ENCODE measurements at regions not wholly inside any gene's neighbourhood (a gene's known extent, or its start where the extent isn't known, plus 50 kb on each side); places are given as distances from the start of the nearest gene placed in this dataset.
A peak's percentile ranks its signal among the peaks of the same experiment; 100 is the strongest.

DNA sequence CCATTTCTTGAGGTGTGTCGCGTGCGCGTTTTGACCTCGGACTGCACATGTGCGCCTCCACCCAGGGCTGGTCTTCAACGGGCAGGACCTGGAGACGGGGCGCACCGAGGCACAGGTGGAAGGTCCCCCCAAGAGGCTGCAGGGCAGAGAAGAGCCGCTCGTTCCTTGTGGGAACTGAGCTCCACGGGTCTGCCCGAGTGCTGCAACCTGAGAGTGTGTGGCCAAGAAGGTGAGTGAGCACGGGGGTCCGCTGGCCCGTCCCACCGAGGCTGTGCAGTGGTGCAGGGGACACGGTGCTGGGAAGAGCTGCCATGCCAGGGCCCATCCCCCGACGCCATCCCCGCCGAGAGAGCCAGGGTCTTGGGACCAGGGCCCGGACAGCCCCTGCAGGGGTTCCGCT lies 268.3 kb downstream of the GALR1 start:
- DNase-seq (ENCODE audit: low read depth), result no peak

DNA sequence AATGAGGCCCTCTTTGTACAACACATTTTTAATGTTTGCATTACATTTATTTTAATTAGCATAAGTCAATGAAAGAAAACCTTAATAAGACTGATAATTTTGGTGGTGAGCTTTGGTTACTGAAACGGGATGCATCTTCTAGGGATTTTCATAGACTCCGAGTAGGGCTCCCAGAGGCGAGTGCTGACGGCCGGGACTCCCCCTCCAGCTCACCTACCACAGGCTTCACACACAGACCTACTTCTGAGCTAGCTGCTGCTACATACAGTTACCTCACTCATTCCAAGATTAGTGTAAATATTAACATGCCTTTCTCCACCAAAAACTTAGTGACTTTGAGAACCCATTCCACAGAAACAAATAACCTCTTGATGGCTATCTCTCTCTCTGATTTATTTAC lies 271.1 kb downstream of the GALR1 start:
- no peak for DNase-seq (ENCODE audit: low read depth)

DNA sequence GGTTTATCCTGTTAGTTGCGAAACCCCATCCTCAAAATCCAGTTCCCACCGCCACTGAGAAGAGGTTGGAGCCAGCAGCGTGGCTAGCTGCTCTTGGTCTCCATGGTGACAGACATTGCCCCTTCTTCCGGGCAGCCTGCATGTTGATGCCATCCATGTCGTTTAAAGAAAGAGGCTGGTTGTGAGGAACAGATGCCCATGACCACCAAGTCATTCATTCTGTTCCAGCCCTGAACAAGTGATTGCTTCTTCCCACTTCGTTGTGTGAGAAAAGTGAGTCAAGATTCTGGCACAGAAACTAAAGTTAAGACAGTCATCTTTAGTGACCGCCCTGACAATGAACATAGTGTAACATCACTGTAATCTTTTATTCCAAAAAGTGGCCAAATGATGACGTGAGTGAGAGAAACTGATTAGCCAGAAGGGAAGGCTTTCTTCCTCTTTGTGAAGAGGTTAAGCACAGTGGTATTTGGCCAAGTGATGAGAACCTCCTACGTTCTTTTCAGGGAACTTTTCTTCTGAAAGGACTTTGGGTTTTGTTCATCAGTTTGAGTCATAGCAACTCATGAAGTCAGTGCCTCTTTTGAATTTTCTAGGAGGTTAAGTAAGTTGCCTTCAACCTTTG lies 272.5 kb downstream of the GALR1 start:
- DNase-seq (ENCODE audit: low read depth), result no peak

DNA sequence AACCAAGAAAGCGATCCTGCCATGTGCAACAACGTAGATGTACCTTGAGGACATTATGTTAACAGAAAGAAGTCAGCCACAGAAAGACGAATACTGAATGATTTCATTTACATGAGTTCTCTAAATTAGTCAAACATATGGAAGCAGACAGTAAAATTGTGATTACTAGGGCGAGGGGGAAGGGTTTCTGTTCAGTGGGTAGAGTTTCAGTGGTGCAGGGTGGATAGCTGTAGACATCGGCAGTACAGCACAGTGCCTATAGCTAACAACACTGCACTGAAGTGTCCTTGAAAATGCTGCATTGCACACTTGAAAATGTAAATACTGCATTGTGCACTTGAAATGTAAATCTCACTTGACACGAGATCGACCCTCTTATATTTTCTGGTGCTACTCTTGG lies 275.3 kb downstream of the GALR1 start:
- DNase-seq (ENCODE audit: low read depth), result no peak

DNA sequence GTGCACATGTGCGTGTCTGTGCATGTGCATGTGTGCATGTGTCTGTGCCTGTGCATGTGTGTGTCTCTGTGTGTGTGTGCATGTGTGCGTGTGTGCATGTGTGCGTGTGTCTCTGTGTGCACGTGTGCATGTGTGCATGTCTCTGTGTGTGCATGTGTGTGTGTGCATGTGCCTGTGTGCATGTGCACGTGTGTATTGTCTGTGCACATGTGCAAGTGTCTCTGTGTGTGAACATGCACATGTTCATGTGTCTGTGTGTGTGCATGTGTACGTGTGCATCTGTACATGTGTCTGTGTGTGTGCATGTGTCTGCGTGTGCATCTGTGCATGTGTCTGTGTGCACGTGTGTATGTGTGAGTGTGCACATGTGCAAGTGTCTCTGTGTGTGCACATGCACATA lies 277.3 kb downstream of the GALR1 start:
- DNase-seq (ENCODE audit: low read depth), result no peak

DNA sequence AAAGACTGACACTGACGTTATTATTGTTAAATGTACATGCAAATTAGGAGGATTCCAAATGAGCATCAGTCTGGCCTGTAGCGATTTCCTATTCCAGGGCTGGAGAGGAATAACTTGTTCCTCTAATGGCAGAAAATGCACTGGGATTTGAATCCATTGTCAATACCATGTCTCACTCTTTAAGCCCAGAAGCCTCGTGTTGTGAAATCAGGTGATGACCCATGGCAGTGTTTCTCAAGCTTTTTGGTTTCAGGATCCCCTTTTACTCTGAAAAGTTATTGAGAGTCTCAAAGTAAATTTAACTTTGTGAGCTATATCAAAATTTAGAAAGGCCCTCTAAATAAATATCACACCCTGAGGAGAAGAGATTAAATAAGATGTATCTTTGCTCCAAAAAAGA lies 279.2 kb downstream of the GALR1 start:
- no peak for DNase-seq (ENCODE audit: low read depth)

DNA sequence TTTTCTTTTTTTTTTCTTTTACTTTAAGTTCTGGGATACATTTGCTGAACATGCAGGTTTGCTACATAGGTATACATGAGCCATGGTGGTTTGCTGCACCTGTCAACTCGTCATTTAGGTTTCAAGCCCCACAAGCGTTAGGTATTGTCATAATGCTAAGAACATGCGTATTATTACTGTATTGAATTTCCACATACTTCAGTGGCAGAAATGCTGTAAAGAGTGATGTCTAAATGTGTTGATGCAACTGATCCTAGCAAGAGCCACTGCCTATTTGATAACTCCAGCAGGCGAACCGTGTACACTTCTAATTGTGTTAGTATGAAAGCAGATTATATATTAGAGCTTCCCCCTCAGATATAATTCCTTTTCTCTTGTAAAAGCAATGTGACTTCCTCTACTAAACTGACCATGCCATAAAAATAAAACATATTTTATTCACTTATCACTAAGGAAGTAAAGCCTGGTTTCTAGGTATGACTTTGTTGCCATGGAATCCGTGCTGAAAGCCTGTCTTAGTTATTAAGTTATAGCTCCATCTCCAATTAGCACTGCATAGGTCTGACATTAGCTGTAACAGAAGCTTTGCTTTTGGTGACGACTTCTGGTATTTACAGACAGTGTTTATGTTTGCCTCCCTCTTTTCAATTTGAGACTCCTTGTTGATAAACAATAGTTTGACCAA lies 280.0 kb downstream of the GALR1 start:
- no peak for DNase-seq (ENCODE audit: low read depth)

DNA sequence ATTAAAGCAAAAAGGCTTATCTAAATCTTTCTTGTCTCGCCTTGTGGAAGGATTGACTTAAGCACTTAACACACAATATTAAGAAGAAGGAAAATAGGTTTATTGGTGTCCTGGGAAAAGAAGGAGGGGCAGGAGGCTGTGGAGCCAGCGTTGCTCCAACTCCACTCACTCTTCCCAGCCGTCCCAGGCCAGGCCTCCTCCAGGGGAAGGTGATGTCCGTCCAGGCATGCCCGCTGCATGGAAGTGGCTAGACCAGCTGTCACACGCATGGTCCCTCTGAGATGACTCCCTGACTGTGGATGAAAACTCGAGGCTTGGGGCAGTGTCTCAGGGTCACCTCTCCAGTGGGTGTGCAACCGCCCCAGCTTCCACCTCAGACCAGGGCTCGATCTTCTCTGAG lies 281.1 kb downstream of the GALR1 start:
- no peak for DNase-seq (ENCODE audit: low read depth)

DNA sequence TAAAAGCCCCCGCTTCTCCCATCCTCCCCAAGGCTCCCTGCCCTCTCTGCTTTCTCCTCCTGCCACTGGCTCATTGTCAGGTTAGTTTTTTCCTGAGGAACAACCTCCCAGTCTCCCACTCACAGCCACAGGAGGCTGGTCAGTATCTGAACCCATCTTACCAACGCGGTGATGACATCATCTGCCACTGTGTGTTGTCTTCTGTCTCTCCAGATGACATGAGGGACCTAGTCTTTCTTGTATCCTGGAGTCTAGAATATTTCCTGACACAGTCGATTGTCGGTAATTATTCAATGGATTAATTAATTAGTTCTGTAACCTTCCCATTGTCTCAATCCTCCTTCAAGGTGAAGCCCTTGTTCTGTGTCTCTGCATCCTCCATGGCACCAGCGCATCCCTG lies 290.2 kb downstream of the GALR1 start:
- DNase-seq (ENCODE audit: low read depth), result no peak

DNA sequence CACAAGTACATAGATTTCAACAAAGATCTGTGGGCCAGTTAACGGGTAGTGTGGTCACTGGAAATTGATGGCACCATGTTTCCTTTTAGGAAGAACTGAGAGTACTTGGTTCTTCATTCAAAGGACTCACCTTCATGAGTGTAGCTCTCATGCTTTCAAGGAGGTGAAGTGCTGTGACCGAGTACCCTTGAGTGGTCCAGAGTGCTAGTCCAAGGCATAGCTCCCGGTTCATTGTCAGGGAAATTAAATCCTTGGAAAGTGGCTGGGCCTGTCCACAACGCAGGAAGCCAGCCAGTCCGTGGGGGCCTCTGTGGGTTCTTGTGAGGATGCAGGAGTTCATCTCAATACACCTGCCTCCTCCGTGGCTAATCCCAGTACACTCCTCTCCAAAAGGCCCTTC lies 295.1 kb downstream of the GALR1 start:
- no peak for DNase-seq (ENCODE audit: low read depth)

DNA sequence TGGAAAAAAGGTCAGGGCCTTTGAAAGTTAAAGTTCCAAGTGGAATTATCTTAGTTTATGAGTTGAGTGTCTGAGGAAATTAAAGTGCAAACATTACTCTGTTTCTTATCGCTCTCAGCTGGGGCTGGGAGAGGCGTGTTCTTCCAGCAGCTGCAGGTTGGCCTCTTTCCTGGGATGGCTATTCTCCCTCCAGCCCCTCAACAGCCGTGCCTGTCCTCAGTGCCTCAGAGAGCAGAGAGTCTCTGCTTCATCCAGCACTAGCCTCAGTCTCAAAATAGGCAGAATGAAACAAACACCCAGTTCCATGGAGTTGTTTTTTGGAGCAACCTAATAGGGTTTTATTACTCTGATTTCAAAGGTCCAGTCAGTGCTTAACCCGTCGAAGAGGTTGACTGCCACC lies 298.1 kb downstream of the GALR1 start:
- DNase-seq (ENCODE audit: low read depth), result no peak

DNA sequence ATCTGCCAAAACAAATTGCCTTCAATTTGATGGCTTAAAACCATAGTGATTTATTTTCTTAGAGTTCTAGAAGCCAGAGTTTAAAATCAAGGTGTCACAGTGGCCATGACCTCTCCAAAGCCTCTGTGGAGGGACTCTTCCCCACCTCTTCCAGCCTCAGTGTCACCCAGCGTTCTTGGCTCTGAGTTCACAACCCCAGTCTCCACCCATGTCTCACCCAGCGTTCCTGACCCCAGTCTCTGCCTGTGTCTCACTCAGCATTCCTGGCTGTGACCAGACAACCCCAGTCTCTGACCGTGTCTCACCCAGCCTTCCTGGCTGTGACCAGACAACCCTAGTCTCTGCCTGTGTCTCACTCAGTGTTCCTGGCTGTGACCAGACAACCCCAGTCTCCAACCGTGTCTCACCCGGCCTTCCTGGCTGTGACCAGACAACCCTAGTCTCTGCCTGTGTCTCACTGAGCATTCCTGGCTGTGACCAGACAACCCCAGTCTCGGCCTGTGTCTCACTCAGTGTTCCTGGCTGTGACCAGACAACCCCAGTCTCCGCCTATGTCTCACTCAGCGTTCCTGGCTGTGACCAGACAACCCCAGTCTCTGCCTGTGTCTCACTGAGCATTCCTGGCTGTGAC lies 299.3 kb downstream of the GALR1 start:
- no peak for DNase-seq (ENCODE audit: low read depth)

DNA sequence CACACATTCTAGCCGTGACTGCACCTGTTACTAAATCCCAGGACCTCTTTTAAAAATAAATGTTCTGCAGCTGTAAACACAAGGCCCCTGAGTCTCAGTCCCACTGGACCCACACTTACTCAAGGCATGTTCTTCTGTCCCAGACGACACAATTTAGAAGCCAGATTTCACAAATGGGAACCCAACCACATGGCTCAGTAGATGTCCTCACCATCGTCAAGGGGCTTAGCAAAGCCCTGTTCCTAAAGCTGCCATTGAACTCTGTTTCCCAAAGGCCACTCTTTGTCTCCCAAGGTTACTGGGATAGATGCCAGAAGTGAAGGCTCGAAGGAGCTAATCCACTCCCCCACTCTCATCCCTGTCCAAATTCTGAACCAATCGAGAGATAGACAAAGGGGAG lies 301.0 kb downstream of the GALR1 start:
- no peak for DNase-seq (ENCODE audit: low read depth)

DNA sequence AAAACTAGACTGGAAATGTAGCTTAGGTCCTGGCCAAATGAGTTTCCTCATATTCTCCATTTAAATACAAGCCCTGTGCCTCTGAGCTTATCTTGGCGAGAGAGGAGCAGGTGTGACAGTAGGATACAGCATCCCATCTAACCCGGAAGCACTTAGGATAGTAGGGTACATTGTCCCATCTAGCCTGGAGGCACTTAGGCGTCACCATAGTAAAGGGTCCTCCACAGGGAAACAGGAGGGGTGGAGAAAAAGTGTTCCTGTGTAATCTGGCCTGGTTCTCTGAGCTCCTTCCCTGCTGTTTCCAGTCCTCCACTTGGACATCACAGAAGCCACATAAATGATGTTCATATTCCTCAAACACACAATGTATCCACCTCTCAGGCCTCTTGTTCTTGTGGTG lies 301.4 kb downstream of the GALR1 start:
- no peak for DNase-seq (ENCODE audit: low read depth)

DNA sequence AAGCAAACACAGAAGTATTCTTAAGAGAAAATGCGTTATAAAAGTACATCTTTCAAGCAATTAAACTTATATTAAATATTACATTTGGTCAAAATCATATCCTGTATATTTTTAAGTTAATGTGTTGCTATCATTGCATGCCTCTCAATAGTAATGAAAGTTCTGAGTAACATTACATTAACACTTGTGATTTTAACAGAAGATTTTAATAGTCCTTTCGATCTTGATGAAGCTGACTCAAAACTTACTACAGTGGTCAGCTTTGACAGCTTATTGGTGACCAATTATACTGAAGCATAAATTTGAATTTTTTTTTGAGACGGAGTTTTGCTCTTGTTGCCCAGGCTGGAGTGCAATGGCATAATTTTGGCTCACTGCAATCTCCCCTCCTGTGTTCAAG lies 303.3 kb downstream of the GALR1 start:
- DNase-seq (ENCODE audit: low read depth), result no peak

DNA sequence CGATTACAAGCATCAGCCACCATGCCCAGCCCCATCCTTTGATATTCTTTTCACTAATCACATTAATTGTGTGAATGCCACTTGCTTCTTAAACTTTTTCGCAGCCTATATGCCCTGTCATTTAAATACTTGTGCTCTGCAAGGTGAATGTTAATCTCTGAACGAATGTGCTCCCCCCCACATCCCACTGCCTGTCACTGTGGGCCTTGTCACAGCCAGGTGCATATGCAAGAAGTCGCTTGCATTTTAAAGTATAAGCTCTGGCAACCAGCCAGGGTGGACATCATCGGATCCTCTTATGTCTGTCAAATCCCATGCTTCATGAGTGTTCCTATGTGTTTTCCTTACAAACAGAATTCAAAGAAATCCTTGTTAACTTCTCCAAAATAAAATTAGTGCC lies 304.4 kb downstream of the GALR1 start:
- no peak for DNase-seq (ENCODE audit: low read depth)

DNA sequence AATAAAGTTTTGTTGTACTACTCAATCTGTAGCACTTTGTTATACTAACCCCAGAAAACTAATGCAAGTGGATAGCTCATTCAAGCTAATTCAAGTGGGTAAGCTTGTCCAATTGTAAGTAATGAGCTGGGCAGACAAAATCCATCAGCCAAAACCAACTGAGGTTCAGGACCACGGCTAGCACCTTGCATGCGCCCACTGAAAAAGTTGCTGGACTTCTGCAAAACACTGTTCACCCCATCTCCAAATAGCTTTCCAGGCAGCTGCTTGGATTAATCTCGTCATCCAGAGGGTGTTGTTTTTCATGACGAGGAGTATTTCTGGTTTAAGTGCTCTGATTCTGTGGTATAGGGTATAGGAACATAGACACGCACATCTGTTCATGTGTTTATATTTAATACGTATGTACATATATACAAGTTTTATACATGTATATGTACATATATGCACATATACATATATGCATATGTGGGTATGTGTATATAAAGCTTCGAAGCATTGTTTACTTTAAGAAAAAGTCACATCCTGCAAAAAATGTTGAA lies 307.5 kb downstream of the GALR1 start:
- DNase-seq (ENCODE audit: low read depth), result peak; percentile 22

DNA sequence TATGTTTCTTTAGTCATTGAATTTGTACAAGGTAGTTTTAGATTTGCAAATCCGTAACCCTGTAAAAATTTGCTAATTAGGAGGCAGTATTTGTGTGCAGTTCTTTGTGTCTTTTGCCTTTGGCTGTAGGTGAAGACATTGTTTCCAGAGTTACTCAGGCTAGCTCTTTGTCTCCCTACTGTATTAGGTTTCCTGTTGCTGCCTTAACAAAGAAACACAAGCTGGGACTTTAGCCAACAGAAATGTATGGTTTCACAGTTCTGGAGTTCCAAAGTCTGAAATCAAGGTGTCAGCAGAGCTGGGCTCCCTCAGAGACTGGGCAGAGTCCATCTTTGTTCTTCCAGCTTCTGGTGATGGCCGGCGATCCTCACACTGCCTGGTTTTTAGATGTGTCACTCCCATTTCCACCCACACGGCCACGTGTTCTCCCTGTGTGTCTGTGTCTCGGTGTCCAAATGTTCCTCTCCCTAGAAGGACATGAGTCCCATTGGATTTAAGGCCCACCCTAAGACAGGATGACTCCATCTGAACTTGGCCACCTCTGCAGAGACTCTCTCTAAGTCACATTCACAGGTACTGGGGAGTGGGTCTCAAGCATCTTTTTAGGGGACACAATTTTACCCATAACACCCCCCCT lies 309.7 kb downstream of the GALR1 start:
- no peak for DNase-seq (ENCODE audit: low read depth)

DNA sequence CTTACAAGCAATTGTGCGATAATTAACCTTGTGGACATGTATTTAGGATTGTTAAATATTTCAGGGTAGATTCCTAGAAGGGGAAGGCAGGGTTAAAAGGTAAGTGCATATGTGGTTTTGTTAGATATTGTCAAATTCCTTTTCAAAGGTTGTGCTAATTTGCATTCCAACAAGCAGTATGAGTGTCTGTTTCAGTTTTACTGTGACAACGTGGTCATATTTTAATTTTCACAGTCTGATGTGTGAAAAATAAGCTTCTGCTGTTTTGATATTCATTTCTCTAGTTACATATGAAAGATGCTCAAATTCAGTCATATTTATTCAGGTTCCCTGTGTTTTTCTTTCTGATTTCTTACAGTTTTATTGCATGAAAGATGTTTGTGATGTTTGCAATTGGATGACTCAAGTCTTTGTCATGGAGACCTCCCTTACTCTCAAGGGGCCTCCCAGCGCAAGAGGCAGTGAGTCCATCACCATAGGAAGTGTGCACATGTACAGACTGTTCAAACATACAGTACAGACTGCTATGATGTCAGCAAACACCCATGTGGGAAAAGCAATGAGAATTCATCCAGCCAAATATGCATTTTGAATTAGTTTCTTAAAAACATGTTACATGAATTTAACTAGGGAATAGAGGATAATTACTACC lies 310.8 kb downstream of the GALR1 start:
- no peak for DNase-seq (ENCODE audit: low read depth)

DNA sequence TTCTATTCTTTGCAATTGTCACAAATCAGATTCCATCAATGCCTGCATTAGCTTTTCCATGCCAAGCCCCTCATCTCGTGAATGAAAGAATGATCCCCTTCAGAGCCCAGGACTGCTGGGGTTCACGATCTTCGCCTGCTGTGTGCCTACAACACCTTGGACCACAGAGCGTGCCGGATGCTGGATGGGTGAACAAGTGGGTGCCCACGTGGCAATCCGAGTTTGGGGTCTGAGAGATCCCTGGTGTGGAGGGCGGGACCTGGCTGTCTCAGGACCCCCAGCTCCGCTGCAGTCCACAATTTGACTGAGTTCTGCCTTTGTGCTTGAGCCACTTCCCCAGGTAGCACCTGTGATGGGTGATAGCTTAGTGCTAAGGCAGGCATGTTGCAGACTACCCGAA lies 317.0 kb downstream of the GALR1 start:
- DNase-seq (ENCODE audit: low read depth), result no peak

DNA sequence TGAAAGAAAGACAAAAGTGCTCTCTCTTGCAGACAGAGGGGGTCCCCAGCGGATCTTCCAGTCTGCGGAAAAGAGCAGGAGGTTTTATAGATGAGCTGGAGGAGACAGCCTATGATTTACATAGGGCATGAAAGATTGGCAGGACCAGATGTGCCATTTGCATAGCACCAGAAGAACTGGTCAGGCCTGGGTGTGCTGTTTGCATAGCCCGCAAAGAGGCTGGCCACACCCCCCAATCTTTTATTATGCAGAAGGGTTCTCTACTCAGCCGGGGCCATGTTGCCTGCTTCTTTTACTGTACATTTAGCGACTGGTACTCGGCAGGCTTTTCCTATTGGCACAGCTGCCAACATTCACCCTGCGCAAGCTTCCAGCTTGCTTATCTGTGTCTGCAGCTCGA lies 317.6 kb downstream of the GALR1 start:
- no peak for DNase-seq (ENCODE audit: low read depth)

DNA sequence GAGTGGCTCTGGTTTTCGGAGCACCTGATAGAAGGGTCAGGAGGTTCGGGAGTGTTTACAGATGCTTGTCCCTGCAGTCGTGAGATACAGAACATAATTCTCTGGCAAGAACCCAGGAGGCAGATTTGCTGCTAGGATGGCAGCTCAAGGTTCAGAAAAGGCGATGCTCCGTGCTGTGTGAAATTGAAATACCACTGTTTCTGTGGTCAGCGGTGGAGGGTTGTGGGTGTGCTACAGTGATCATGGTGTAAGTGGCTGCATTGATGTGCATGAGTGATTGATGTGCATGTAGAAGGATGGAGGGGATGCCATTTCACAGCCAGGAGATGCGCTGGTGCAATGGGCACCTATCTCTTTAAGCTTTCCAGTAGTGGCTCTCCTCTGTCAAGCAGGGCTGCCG lies 322.1 kb downstream of the GALR1 start:
- DNase-seq (ENCODE audit: low read depth), result no peak

Data from forelimb muscle (tissue), 1 donor.